Stomach (tissue), 4 donors: ENCODE measurements at regions not wholly inside any gene's neighbourhood (a gene's known extent, or its start where the extent isn't known, plus 50 kb on each side); places are given as distances from the start of the nearest gene placed in this dataset.
"Not testable (repeated sequence)": the region's sequence is repeated elsewhere in the genome, so short reads cannot be mapped to it uniquely, and the experiment has no call there.

Experiments
- EP300 ChIP-seq: sonication (generic); formaldehyde crosslinking; IDR thresholded peaks from one replicate; pipeline ENCODE4 v1.6.1; 2017; ENCODE audit warnings: antibody characterized with exemption
- POLR2A ChIP-seq, 4 donors: fragments of 450-650 bp; IDR thresholded peaks; one replicate each; pipeline ENCODE4 v1.6.1; 2016; ENCODE audit warnings: antibody characterized with exemption in 4 of 4, control low read depth in 2 of 4, mild to moderate bottlenecking in 1 of 4, moderate library complexity in 1 of 4
- POLR2AphosphoS5 ChIP-seq, 3 donors: sonication (generic); formaldehyde crosslinking; IDR thresholded peaks; one replicate each; pipeline ENCODE4 v1.6.1; 2016; ENCODE audit warnings: antibody characterized with exemption in 3 of 3
- TF ChIP-seq, protein P1 (sequence below), 7 experiments: fragments of 450-650 bp in 4 of 7; fragments of 200-600 bp in 3 of 7; sonication (generic) in 3 of 7; IDR thresholded peaks; one replicate each; pipeline ENCODE4 v1.5.1; 2016 to 2019; ENCODE audit warnings: antibody characterized with exemption in 7 of 7, control low read depth in 2 of 7, mild to moderate bottlenecking in 1 of 7

DNA sequence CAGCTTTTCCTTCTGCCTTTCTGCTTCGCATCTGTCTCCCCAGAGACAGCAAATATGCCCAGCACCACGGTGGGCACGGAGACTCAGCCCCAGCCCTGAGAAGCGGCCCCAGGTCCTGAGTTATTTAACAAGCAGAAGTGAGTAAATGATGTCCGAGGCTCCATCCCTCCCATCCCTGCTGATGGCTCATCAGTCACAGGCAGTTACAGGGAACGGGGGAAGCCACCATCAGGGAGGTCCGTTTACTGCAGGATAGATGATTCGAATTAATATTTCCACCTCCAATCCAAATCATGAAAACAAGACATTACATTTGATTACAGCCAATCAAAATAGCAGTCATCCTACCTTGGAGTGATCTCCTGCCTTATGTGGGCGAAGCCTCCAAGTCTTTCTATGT, 358.7 kb downstream of the ADGRD1 start:
- not testable (repeated sequence) for TF ChIP-seq POLR2A (IDR thresholded peaks at IDR 0.05); POLR2AphosphoS5 (IDR thresholded peaks at IDR 0.05); EP300
- TF ChIP-seq, protein P1, sequence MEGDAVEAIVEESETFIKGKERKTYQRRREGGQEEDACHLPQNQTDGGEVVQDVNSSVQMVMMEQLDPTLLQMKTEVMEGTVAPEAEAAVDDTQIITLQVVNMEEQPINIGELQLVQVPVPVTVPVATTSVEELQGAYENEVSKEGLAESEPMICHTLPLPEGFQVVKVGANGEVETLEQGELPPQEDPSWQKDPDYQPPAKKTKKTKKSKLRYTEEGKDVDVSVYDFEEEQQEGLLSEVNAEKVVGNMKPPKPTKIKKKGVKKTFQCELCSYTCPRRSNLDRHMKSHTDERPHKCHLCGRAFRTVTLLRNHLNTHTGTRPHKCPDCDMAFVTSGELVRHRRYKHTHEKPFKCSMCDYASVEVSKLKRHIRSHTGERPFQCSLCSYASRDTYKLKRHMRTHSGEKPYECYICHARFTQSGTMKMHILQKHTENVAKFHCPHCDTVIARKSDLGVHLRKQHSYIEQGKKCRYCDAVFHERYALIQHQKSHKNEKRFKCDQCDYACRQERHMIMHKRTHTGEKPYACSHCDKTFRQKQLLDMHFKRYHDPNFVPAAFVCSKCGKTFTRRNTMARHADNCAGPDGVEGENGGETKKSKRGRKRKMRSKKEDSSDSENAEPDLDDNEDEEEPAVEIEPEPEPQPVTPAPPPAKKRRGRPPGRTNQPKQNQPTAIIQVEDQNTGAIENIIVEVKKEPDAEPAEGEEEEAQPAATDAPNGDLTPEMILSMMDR (IDR thresholded peaks at IDR 0.05) = not testable (repeated sequence)
